ENCODE measurements at regions not wholly inside any gene's neighbourhood (a gene's known extent, or its start where the extent isn't known, plus 50 kb on each side); places are given as distances from the start of the nearest gene placed in this dataset.

- Histone ChIP-seq H3K4me1 (ENCODE audit: control insufficient read depth, insufficient read depth, low read length) (no peaks in the 10 kb centered on the region), H3K36me3 (ENCODE audit: control insufficient read depth, insufficient read depth, low read length) (no peaks in the 10 kb centered on the region), H3K27ac (ENCODE audit: low read length) (no peak overlapping the region), H3K4me3 (ENCODE audit: low read length) (no peak overlapping the region), H3K27me3 (ENCODE audit: control insufficient read depth, insufficient read depth, low read length) (no peaks in the 10 kb centered on the region), H3K9me3 (ENCODE audit: control insufficient read depth, insufficient read depth, low read length) (no peaks in the 10 kb centered on the region)
- WGBS (ENCODE audit: insufficient coverage) = 91% methylated on average over 3 of the region's 4 CpGs
- DNase-seq (no peak), ATAC-seq (no peak)
- Mint-ChIP-seq H3K36me3 (no peaks in the 10 kb centered on the region), H3K27me3 (ENCODE audit: low read depth in 2 of 2) (no peaks in the 10 kb centered on the region), H3K4me1 (no peaks in the 10 kb centered on the region), H3K4me3 (no peak overlapping the region), H3K27ac (no peak overlapping the region), H3K9me3 (peaks cover 3 to 6% of the 10 kb centered on the region in 2 donors)
- TF ChIP-seq CTCF (IDR thresholded peaks at IDR 0.05) = no peak
- intact Hi-C loops (cut with micrococcal nuclease) = no loop called here
Observed at GRCh38 chr3:96259-96658, 100.3 kb upstream of the CHL1 start.

DNA sequence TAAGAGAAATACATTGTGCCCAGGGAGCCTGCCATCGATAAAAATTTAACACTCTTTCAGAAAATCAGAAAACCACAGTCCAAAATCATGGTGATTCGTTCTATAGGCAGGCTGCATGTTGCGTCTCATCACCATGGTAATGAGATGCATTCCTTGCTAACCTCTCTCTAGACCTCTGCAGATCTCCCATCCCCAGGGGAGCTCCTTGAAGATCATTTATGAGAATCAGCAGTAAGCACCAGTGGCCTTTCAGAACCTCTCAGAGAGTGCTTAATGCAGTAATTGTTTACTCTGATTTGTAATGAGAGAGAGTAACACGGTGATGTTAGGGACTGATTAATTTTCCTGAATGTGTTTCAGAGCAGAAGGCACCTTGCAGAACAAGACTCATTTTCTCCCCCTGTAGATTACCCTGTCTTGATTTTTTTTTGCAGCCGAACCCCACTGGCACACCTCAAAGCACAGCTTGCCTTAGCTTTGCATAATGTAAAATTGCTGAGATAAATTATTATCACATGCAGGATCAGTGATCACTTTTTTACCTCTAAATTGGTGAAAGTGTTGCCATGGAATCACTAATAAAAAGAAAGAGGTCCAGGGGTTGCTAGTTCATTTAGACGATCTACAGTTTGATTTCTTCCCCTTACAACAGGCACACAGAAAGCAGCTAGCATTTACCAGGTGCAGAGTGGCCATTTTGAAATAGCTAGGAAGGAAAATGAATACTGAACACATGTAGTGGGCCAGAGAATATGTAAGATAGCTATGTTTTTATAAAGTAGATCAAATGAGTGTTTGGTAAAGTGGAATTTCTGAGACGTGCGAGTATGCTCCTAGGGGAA, 98.9 kb upstream of the CHL1 start:
- H3K27me3 ChIP-seq (ENCODE audit: control insufficient read depth, insufficient read depth, low read length) = no peaks in the 10 kb centered on the region
- no peak for DNase-seq
- intact Hi-C loops (cut with micrococcal nuclease) = no loop called here
- no peaks in the 10 kb centered on the region for H3K4me1 ChIP-seq (ENCODE audit: control insufficient read depth, insufficient read depth, low read length)
- H3K4me1 Mint-ChIP-seq = no peaks in the 10 kb centered on the region
- H3K9me3 ChIP-seq (ENCODE audit: control insufficient read depth, insufficient read depth, low read length) = no peaks in the 10 kb centered on the region
- no peak for ATAC-seq
- 76% methylated on average over 7 of the region's 8 CpGs for WGBS (ENCODE audit: insufficient coverage)
- H3K36me3 ChIP-seq (ENCODE audit: control insufficient read depth, insufficient read depth, low read length) = no peaks in the 10 kb centered on the region
- no peak overlapping the region for H3K4me3 Mint-ChIP-seq
- no peaks in the 10 kb centered on the region for H3K27me3 Mint-ChIP-seq (ENCODE audit: low read depth in 2 of 2)
- H3K27ac ChIP-seq (ENCODE audit: low read length) = no peak overlapping the region
- H3K9me3 Mint-ChIP-seq = peaks cover 3 to 6% of the 10 kb centered on the region in 2 donors
- no peaks in the 10 kb centered on the region for H3K36me3 Mint-ChIP-seq
- H3K27ac Mint-ChIP-seq = no peak overlapping the region
- TF ChIP-seq CTCF (IDR thresholded peaks at IDR 0.05) = no peak
- no peak overlapping the region for H3K4me3 ChIP-seq (ENCODE audit: low read length)

DNA sequence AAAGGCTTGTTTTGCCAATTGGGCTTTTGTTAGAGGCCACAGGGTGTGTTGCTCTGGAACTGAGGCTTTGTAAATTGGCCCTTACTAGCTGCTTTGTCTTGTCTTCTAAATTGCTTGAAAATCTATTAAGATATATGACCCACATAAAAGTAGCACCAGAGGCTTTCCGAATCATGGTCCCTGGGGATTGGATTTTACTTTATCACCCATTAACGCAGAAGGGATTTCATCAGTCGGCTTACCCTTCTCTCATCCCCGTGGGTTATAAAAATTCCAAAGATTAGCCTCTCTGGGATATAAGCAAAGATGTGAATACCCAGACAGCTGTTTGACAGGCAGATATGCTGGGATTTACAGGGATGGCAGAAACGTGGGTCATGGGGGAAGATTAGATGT, 98.3 kb upstream of the CHL1 start:
- peaks cover 3 to 6% of the 10 kb centered on the region in 2 donors for H3K9me3 Mint-ChIP-seq
- H3K4me1 Mint-ChIP-seq = no peaks in the 10 kb centered on the region
- whole genome bisulfite sequencing (ENCODE audit: insufficient coverage) = 63% methylated on average over 5 of the region's 5 CpGs
- Histone ChIP-seq H3K36me3 (ENCODE audit: control insufficient read depth, insufficient read depth, low read length) (no peaks in the 10 kb centered on the region), H3K4me1 (ENCODE audit: control insufficient read depth, insufficient read depth, low read length) (no peaks in the 10 kb centered on the region), H3K27me3 (ENCODE audit: control insufficient read depth, insufficient read depth, low read length) (no peaks in the 10 kb centered on the region), H3K9me3 (ENCODE audit: control insufficient read depth, insufficient read depth, low read length) (no peaks in the 10 kb centered on the region), H3K4me3 (ENCODE audit: low read length) (no peak overlapping the region), H3K27ac (ENCODE audit: low read length) (no peak overlapping the region)
- intact Hi-C loops (cut with micrococcal nuclease) = no loop called here
- H3K36me3 Mint-ChIP-seq = no peaks in the 10 kb centered on the region
- H3K4me3 Mint-ChIP-seq = no peak overlapping the region
- no peaks in the 10 kb centered on the region for H3K27me3 Mint-ChIP-seq (ENCODE audit: low read depth in 2 of 2)
- no peak overlapping the region for H3K27ac Mint-ChIP-seq
- no peak for TF ChIP-seq CTCF (IDR thresholded peaks at IDR 0.05)
- DNase-seq (no peak), ATAC-seq (no peak)

GRCh38 chr3:99506-99905, 97.1 kb upstream of the CHL1 start:
- Histone ChIP-seq H3K9me3 (ENCODE audit: control insufficient read depth, insufficient read depth, low read length) (no peaks in the 10 kb centered on the region), H3K4me1 (ENCODE audit: control insufficient read depth, insufficient read depth, low read length) (no peaks in the 10 kb centered on the region), H3K4me3 (ENCODE audit: low read length) (no peak overlapping the region), H3K27ac (ENCODE audit: low read length) (no peak overlapping the region), H3K27me3 (ENCODE audit: control insufficient read depth, insufficient read depth, low read length) (no peaks in the 10 kb centered on the region), H3K36me3 (ENCODE audit: control insufficient read depth, insufficient read depth, low read length) (no peaks in the 10 kb centered on the region)
- H3K27ac Mint-ChIP-seq = no peak overlapping the region
- WGBS (ENCODE audit: insufficient coverage) = 82% methylated on average over 5 of the region's 5 CpGs
- ATAC-seq = no peak
- TF ChIP-seq CTCF (IDR thresholded peaks at IDR 0.05) = no peak
- no peak overlapping the region for H3K4me3 Mint-ChIP-seq
- DNase-seq = no peak
- intact Hi-C loops (cut with micrococcal nuclease) = no loop called here
- no peaks in the 10 kb centered on the region for H3K36me3 Mint-ChIP-seq
- peaks cover 3 to 6% of the 10 kb centered on the region in 2 donors for H3K9me3 Mint-ChIP-seq
- no peaks in the 10 kb centered on the region for H3K27me3 Mint-ChIP-seq (ENCODE audit: low read depth in 2 of 2)
- H3K4me1 Mint-ChIP-seq = no peaks in the 10 kb centered on the region
